WTC11 (cell line): ENCODE measurements at regions not wholly inside any gene's neighbourhood (a gene's known extent, or its start where the extent isn't known, plus 50 kb on each side); places are given as distances from the start of the nearest gene placed in this dataset.

Experiments
- ATAC-seq: fragments of 200-7000 bp; cut with Tn5 transposase; 2 replicates; pipeline ENCODE4 v1.10.0; 2021; ENCODE audit warnings: mild to moderate bottlenecking, moderate library complexity
- CTCF ChIA-PET: fragments of 300-600 bp; sonication (Branson Sonifier 250); formaldehyde crosslinking; loops from one replicate; lab custom pipeline; 2021; ENCODE audit warnings: antibody characterized with exemption; lab: Charles Lee
- POLR2A ChIA-PET: fragments of 350-600 bp; sonication (Branson Sonifier 250); formaldehyde crosslinking; loops from one replicate; lab custom pipeline; 2021; ENCODE audit warnings: antibody characterized with exemption; lab: Charles Lee
- DNase-seq: peaks from one replicate; pipeline ENCODE4 v3.0.0; 2021; ENCODE audit warnings: low spot score
- H3K27ac Mint-ChIP-seq: 2 replicates; pipeline ENCODE4 v1.8.0; 2021; ENCODE audit warnings: mixed read lengths
- H3K27me3 Mint-ChIP-seq: 2 replicates; pipeline ENCODE4 v1.8.0; 2021; ENCODE audit warnings: low read depth, mild to moderate bottlenecking, moderate library complexity, mixed read lengths
- H3K36me3 Mint-ChIP-seq: 2 replicates; pipeline ENCODE4 v1.8.0; 2021; ENCODE audit warnings: mixed read lengths
- H3K4me1 Mint-ChIP-seq: 2 replicates; pipeline ENCODE4 v1.8.0; 2022; ENCODE audit warnings: mixed read lengths
- H3K4me3 Mint-ChIP-seq: 2 replicates; pipeline ENCODE4 v1.8.0; 2021; ENCODE audit warnings: mild to moderate bottlenecking, moderate library complexity, mixed read lengths
- H3K9me3 Mint-ChIP-seq: 2 replicates; pipeline ENCODE4 v1.8.0; 2021; ENCODE audit warnings: mixed read lengths
- ATF2 ChIP-seq: sonication (generic); formaldehyde crosslinking; IDR thresholded peaks from 2 replicates; pipeline ENCODE4 v1.8.1; 2022; ENCODE audit warnings: low read depth, missing genetic modification reagents, borderline replicate concordance
- CTCF ChIP-seq: fragments of 200-600 bp; IDR thresholded peaks from 2 replicates; pipeline ENCODE4 v1.8.0; 2022; ENCODE audit warnings: antibody characterized with exemption
- E2F1 ChIP-seq: sonication (generic); formaldehyde crosslinking; IDR thresholded peaks from 2 replicates; pipeline ENCODE4 v1.8.0; 2022; ENCODE audit warnings: mild to moderate bottlenecking, missing genetic modification reagents
- EMX1 ChIP-seq: fragments of 250-450 bp; sonication (Bioruptor Pico); IDR thresholded peaks from 2 replicates; pipeline ENCODE4 v1.8.0; 2021; ENCODE audit warnings: mild to moderate bottlenecking
- ERG ChIP-seq: fragments of 250-450 bp; sonication (Bioruptor Pico); IDR thresholded peaks from 2 replicates; pipeline ENCODE4 v1.8.0; 2021; ENCODE audit warnings: mild to moderate bottlenecking
- ESRRA ChIP-seq: sonication (generic); formaldehyde crosslinking; IDR thresholded peaks from 2 replicates; pipeline ENCODE4 v1.8.1; 2022; ENCODE audit warnings: mild to moderate bottlenecking, missing genetic modification reagents, borderline replicate concordance
- ETV6 ChIP-seq: sonication (generic); formaldehyde crosslinking; IDR thresholded peaks from 2 replicates; pipeline ENCODE4 v1.8.1; 2022; ENCODE audit warnings: mild to moderate bottlenecking, missing genetic modification reagents
- FOXP1 ChIP-seq: sonication (generic); formaldehyde crosslinking; IDR thresholded peaks from 2 replicates; pipeline ENCODE4 v1.8.0; 2022; ENCODE audit warnings: missing genetic modification reagents, mild to moderate bottlenecking, moderate library complexity, borderline replicate concordance
- GRHL2 ChIP-seq: fragments of 250-450 bp; sonication (Bioruptor Pico); IDR thresholded peaks from 2 replicates; pipeline ENCODE4 v1.8.0; 2022; ENCODE audit warnings: mild to moderate bottlenecking, moderate library complexity; ENCODE audit not compliant: insufficient replicate concordance, severe bottlenecking
- JAZF1 ChIP-seq: fragments of 250-450 bp; sonication (Bioruptor Pico); IDR thresholded peaks from 2 replicates; pipeline ENCODE4 v1.9.0; 2021; ENCODE audit warnings: moderate library complexity, mild to moderate bottlenecking, inconsistent platforms
- MXD4 ChIP-seq: fragments of 250-450 bp; sonication (Bioruptor Pico); IDR thresholded peaks from 2 replicates; pipeline ENCODE4 v1.8.0; 2021; ENCODE audit warnings: mild to moderate bottlenecking, moderate library complexity, borderline replicate concordance
- MYBL2 ChIP-seq: sonication (generic); formaldehyde crosslinking; IDR thresholded peaks from 2 replicates; pipeline ENCODE4 v1.8.1; 2023; ENCODE audit warnings: mild to moderate bottlenecking, moderate library complexity, missing genetic modification reagents
- NFYB ChIP-seq: sonication (generic); formaldehyde crosslinking; conservative IDR thresholded peaks from 2 replicates; pipeline ENCODE4 v1.8.0; 2022; ENCODE audit warnings: low read depth, missing genetic modification reagents
- NR2C2 ChIP-seq: sonication (generic); formaldehyde crosslinking; IDR thresholded peaks from 2 replicates; pipeline ENCODE4 v1.8.0; 2022; ENCODE audit warnings: mild to moderate bottlenecking, missing genetic modification reagents
- PRDM15 ChIP-seq: sonication (generic); formaldehyde crosslinking; IDR thresholded peaks from 2 replicates; pipeline ENCODE4 v1.8.0; 2022; ENCODE audit warnings: missing genetic modification reagents
- SMAD4 ChIP-seq: sonication (generic); formaldehyde crosslinking; IDR thresholded peaks from 2 replicates; pipeline ENCODE4 v1.8.0; 2022; ENCODE audit warnings: mild to moderate bottlenecking, missing genetic modification reagents
- USF2 ChIP-seq: sonication (generic); formaldehyde crosslinking; IDR thresholded peaks from 2 replicates; pipeline ENCODE4 v1.8.1; 2023; ENCODE audit warnings: mild to moderate bottlenecking, missing genetic modification reagents, moderate library complexity
- ZNF138 ChIP-seq: sonication (generic); formaldehyde crosslinking; conservative IDR thresholded peaks from 2 replicates; pipeline ENCODE4 v1.8.1; 2022; ENCODE audit warnings: mild to moderate bottlenecking, moderate library complexity, missing genetic modification reagents
- ZNF671 ChIP-seq: fragments of 250-450 bp; sonication (Bioruptor Pico); IDR thresholded peaks from 2 replicates; pipeline ENCODE4 v1.8.0; 2021; ENCODE audit warnings: mild to moderate bottlenecking
- ZSCAN18 ChIP-seq: fragments of 250-450 bp; sonication (Bioruptor Pico); IDR thresholded peaks from 2 replicates; pipeline ENCODE4 v2.1.2; 2022; ENCODE audit warnings: mild to moderate bottlenecking, moderate library complexity
- TF ChIP-seq, protein P1 (sequence below): sonication (generic); formaldehyde crosslinking; IDR thresholded peaks from 2 replicates; pipeline ENCODE4 v1.8.0; 2023; ENCODE audit warnings: missing genetic modification reagents

DNA sequence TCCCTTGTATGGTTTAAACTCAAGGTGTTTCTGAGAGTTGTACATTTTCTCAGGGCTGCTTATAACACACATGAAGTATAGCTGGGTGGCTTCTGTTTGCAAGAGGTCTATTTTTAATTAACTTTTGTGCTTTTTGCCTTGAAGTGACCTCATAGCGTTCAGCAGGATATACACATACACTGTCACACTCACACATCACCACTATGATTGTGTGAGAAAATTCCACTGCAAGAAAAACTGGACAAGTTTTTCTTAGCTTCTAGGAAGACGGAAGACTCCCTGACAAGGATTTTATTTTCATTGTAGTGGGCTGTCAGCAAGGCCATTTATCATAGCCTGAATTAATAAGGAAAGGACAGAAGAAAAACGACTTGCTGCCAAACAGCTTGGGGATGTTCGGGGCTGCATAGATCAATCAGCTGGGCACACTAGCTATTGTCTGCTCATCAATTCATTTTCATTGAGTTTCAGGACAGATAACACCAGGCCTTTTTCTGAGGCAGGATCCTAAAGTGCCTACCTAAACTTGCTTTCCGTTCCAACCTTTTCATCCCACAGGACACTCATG, 192.8 kb upstream of the CRBN start (continued):
- TF ChIP-seq USF2: no peak

DNA sequence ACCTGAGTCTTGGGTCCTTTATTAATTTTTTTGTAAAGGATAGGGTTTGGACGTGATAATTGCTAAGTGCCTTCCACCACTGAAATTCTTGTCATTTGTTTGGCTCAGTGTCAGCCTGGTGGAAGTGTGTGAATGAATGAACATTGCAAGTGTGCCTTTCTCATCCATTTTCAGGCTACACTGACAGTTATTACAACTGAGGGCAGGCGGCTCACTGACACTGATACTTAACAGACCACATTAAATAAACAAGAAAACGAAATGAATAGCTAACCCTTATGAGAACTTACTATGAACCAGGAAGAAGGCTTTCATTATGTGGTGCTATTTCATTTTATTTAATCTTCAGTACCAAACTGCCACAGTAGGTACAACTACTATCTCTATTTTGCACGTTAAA, 188.8 kb upstream of the CRBN start:
- H3K4me3 Mint-ChIP-seq: no peak overlapping the region
- H3K4me1 Mint-ChIP-seq: no peaks in the 10 kb centered on the region
- CTCF ChIA-PET: no interaction called here
- no peak for DNase-seq
- peaks cover 11% of the 10 kb centered on the region for H3K36me3 Mint-ChIP-seq
- TF ChIP-seq GRHL2 (no peak), NFYB (CRISPR knock-in tag) (no peak), MXD4 (CRISPR knock-in tag) (no peak), EMX1 (CRISPR knock-in tag) (no peak), ZNF671 (CRISPR knock-in tag) (no peak), ZSCAN18 (no peak), FOXP1 (CRISPR knock-in tag) (no peak), USF2 (no peak), E2F1 (CRISPR knock-in tag) (no peak), ETV6 (no peak), PRDM15 (CRISPR knock-in tag) (no peak)
- no peak for ATAC-seq
- no peaks in the 10 kb centered on the region for H3K27me3 Mint-ChIP-seq
- H3K27ac Mint-ChIP-seq: no peak overlapping the region
- peaks cover 53% of the 10 kb centered on the region for H3K9me3 Mint-ChIP-seq
- POLR2A ChIA-PET: no interaction called here

DNA sequence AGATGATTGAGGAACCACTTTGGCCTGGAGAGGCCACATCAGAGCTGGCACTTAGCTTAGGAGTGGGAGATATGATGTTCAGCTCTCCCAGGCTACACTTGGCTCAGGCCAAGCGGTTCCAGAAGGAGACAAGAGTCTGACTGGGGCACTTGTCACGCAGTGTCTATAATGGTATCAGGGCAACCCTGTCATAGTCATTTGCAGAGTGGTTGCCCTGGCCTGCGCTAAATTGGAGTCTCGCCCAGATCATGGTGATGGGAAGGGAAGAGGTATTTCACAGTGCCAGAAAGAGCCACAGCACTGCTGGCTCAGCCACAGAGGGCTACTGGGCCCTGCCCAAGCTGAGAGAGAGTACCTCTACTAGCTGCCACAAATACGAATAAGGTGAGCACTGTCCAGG, 186.9 kb upstream of the CRBN start:
- no peaks in the 10 kb centered on the region for H3K27me3 Mint-ChIP-seq
- no peak overlapping the region for H3K27ac Mint-ChIP-seq
- TF ChIP-seq MXD4 (CRISPR knock-in tag) (no peak), ERG (CRISPR knock-in tag) (no peak), JAZF1 (CRISPR knock-in tag) (no peak), CTCF (no peak), ZNF138 (CRISPR knock-in tag) (no peak), SMAD4 (CRISPR knock-in tag) (no peak), EMX1 (CRISPR knock-in tag) (no peak), MYBL2 (no peak), NR2C2 (no peak), ATF2 (CRISPR knock-in tag) (no peak), ESRRA (no peak)
- TF ChIP-seq, protein P1, sequence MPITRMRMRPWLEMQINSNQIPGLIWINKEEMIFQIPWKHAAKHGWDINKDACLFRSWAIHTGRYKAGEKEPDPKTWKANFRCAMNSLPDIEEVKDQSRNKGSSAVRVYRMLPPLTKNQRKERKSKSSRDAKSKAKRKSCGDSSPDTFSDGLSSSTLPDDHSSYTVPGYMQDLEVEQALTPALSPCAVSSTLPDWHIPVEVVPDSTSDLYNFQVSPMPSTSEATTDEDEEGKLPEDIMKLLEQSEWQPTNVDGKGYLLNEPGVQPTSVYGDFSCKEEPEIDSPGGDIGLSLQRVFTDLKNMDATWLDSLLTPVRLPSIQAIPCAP: no peak

More for the DNA sequence above, 186.9 kb upstream of the CRBN start:
- no peak for ATAC-seq
- no peak overlapping the region for H3K4me3 Mint-ChIP-seq
- DNase-seq: no peak
- peaks cover 13% of the 10 kb centered on the region for H3K36me3 Mint-ChIP-seq
- no peaks in the 10 kb centered on the region for H3K4me1 Mint-ChIP-seq
- ChIA-PET CTCF (no interaction called here), POLR2A (no interaction called here)
- peaks cover 45% of the 10 kb centered on the region for H3K9me3 Mint-ChIP-seq
